Transverse colon (tissue), 4 donors: ENCODE measurements at regions not wholly inside any gene's neighbourhood (a gene's known extent, or its start where the extent isn't known, plus 50 kb on each side); places are given as distances from the start of the nearest gene placed in this dataset.

Experiments used
- POLR2A ChIP-seq: fragments of 450-650 bp; IDR thresholded peaks from one replicate; pipeline ENCODE4 v1.6.1; 2016; ENCODE audit warnings: antibody characterized with exemption, mild to moderate bottlenecking, moderate library complexity
- POLR2AphosphoS5 ChIP-seq, 3 donors: sonication (generic); formaldehyde crosslinking; IDR thresholded peaks; one replicate each; pipeline ENCODE4 v1.6.1; 2016; ENCODE audit warnings: antibody characterized with exemption in 3 of 3
- TF ChIP-seq, protein P1 (sequence below), 5 experiments: fragments of 200-600 bp in 3 of 5; fragments of 450-650 bp in 2 of 5; sonication (generic) in 3 of 5; IDR thresholded peaks; 1 replicate in 2 of 5; 2 replicates in 3 of 5; pipeline ENCODE4 v1.5.1; 2016 to 2017; ENCODE audit warnings: antibody characterized with exemption in 5 of 5, inconsistent platforms in 3 of 5, mild to moderate bottlenecking in 2 of 5, moderate library complexity in 1 of 5

DNA sequence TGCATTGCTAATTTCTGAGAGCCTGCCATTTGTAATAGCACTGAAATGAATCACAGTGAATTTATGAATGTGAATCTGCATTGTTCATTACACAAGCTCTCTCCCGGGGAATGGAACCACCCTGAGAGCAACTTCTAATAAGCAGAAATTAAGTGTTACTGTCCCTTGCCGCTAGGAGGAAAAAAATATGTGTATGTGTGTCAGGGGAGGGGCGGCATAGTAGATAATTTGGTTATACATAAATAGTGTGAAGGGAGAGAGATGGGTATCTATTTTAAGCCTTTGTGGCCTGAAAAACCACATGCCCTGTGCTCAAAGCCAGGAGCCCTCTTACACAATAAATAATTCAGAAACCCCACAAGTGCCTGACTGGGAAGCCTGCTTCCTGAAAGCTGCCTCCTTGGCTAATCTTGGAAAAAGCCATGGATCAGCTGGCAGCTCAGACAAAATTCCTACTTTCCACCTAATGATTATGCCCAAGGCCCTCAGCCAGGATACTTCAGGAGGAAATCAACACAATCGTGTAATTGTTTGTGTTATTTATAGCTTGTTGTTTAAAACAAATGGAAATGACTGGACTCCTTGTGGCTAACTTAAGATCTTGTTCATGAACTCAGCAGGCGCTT is 366.2 kb upstream of the KITLG start:
- TF ChIP-seq, protein P1, sequence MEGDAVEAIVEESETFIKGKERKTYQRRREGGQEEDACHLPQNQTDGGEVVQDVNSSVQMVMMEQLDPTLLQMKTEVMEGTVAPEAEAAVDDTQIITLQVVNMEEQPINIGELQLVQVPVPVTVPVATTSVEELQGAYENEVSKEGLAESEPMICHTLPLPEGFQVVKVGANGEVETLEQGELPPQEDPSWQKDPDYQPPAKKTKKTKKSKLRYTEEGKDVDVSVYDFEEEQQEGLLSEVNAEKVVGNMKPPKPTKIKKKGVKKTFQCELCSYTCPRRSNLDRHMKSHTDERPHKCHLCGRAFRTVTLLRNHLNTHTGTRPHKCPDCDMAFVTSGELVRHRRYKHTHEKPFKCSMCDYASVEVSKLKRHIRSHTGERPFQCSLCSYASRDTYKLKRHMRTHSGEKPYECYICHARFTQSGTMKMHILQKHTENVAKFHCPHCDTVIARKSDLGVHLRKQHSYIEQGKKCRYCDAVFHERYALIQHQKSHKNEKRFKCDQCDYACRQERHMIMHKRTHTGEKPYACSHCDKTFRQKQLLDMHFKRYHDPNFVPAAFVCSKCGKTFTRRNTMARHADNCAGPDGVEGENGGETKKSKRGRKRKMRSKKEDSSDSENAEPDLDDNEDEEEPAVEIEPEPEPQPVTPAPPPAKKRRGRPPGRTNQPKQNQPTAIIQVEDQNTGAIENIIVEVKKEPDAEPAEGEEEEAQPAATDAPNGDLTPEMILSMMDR (IDR thresholded peaks at IDR 0.05) = peak in 1 of 5 experiments; percentile 6
- no peak for TF ChIP-seq POLR2A
- no peak for TF ChIP-seq POLR2AphosphoS5 (IDR thresholded peaks at IDR 0.05)
